Right ventricle myocardium inferior (tissue), 1 donor: ENCODE measurements at regions not wholly inside any gene's neighbourhood (a gene's known extent, or its start where the extent isn't known, plus 50 kb on each side); places are given as distances from the start of the nearest gene placed in this dataset.

Source experiments
- ATAC-seq: fragments of 200-7000 bp; cut with Tn5 transposase; one replicate; pipeline ENCODE4 v1.9.1; 2020; ENCODE audit warnings: mild to moderate bottlenecking, moderate library complexity
- DNase-seq: peaks from one replicate; pipeline ENCODE4 v3.0.0; 2021; ENCODE audit errors: missing footprints
- intact Hi-C: fragments of 100-400 bp; cut with DNase I; formaldehyde crosslinking; loops from one replicate; pipeline ENCODE4 v1.11.0; 2022
- donor health status: DM: no; HTN: yes; CAD: no; lungs with severe emphysema.

GRCh38 chr3:117565777-117566176 lies 856.2 kb downstream of the TUSC7 start:
- intact Hi-C loops: no loop called here
- DNase-seq: no peak
- no peak for ATAC-seq

GRCh38 chr3:117566926-117567325 lies 857.3 kb downstream of the TUSC7 start:
- ATAC-seq: no peak

DNA sequence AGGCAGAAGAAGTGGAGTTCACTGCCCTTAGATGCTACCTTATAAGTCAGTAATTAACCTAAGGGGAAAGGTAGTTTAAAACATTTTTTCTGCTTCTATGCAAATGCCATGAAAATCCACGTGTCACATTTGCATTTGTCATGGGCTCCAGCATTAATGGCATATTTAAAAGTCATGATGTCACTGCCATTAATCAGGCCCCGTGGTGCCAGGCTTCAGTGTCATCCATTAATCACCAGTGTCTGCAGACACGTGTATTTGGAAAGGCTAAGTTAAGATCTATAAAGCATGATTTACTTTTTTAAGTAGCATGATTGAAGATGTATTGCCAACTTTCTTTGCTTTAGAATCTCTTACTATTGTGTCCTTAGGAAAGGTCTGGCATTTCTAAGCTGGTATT lies 857.8 kb downstream of the TUSC7 start:
- no peak for DNase-seq
- intact Hi-C loops: no loop called here
- no peak for ATAC-seq

More at GRCh38 chr3:117566926-117567325, 857.3 kb downstream of the TUSC7 start:
- intact Hi-C loops: no loop called here
- no peak for DNase-seq

DNA sequence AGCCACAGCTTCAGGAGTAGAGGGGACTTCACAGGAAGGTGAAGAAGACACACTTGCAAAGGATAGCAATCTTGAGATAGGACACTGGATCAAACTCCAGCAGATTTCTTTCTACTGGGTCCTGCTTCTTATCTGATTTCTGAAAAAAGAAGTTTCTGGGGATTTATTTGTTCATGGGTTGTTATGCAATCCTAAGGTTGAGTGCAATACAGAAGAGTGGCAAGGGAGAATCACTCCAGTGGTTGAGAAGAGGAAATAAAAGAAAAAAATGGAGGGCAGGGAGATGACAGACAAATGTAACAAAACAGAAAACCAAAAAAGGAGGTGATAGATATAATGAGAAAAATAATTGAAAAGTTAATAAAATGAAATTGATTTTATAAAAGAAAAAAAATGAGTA lies 858.3 kb downstream of the TUSC7 start:
- ATAC-seq (no peak), DNase-seq (no peak)
- intact Hi-C loops: no loop called here

DNA sequence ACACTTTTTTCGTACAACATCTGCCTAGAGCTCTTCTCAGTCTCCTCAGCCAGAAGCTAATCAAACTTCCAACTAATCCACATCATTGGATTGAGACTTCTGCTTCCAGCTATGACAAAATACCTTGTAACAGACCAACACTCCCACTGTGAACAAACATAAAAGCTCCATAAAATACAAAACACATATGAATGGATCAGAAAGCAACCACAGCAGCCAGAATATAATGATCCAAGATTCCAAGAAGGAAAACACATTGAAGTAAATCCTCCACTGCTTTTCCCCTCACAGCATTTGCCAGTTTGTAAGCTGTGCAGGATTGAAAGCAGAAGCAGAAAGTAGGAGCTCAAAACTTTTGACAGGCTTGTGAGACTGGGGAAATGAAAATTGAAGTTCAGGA lies 863.2 kb downstream of the TUSC7 start:
- intact Hi-C loops: no loop called here
- no peak for DNase-seq
- no peak for ATAC-seq

GRCh38 chr3:117580806-117581205 lies 871.2 kb downstream of the TUSC7 start:
- ATAC-seq (no peak), DNase-seq (no peak)
- intact Hi-C loops: no loop called here

DNA sequence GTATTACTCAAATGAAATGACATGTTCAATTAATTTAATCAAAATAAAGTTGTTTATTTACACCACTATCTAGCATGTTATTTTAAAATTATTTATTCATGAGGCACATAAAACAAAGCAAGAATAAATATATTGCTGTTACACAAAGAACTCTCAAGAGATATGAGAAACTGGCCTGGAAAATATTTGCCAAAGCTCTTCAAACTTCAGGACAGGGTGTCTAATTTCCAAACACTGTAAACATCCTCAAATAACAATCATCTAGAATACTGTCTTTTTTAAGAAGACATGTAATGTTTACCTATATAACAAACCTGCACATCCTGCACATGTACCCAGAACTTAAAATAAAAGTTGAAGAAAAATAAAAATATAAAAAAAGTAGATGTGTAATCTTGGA lies 876.6 kb downstream of the TUSC7 start:
- DNase-seq (no peak), ATAC-seq (no peak)
- intact Hi-C loops: no loop called here

- intact Hi-C loops: no loop called here
- no peak for DNase-seq
- ATAC-seq: no peak
Observed at GRCh38 chr3:117587416-117587815, 877.8 kb downstream of the TUSC7 start.

DNA sequence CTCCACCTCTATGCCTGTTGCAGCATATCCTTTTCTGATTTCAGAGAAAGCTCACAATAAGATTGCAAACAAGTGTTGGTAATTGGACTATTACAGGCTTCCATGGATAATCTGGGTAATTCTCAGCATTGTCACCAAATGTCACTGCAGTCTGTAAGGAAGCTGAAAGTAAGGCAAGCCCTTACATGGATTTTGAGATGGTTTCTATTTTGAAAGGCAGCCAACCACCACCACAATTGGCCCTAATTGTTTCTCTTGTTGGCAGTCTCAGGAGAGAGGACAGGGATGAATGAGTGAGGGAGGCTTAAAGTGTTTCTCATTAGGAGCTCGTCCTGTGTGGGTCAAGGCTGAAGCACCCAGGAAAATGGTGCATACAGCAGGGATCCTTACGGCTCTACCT lies 879.9 kb downstream of the TUSC7 start:
- no peak for ATAC-seq
- DNase-seq: no peak
- intact Hi-C loops: no loop called here

- DNase-seq: no peak
- intact Hi-C loops: no loop called here
- ATAC-seq: no peak
Observed at GRCh38 chr3:117595615-117596014, 886.0 kb downstream of the TUSC7 start.

- no peak for DNase-seq
- intact Hi-C loops: no loop called here
Observed at GRCh38 chr3:117596503-117596902, 886.9 kb downstream of the TUSC7 start.

DNA sequence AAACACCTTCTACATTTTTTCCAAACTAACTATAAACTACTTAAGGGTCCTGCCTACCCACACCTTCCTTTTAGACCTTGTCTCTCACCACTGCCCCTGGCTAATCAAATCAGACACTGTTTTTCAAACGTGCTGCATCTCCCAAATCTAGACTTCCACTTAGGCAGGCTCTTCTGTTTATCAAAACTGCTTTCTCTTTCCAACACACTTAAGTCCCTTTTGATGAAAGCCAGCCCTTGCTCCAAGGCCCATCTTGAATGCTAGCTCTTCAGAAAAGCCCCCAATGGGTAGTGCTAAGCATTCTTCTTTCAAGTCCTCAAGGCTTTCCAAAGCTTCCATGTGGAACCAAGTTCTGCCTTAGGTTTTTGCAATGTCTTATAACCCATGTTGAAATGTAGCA lies 888.3 kb downstream of the TUSC7 start:
- DNase-seq: no peak
- no peak for ATAC-seq
- intact Hi-C loops: no loop called here

More at GRCh38 chr3:117596503-117596902, 886.9 kb downstream of the TUSC7 start:
- no peak for ATAC-seq

DNA sequence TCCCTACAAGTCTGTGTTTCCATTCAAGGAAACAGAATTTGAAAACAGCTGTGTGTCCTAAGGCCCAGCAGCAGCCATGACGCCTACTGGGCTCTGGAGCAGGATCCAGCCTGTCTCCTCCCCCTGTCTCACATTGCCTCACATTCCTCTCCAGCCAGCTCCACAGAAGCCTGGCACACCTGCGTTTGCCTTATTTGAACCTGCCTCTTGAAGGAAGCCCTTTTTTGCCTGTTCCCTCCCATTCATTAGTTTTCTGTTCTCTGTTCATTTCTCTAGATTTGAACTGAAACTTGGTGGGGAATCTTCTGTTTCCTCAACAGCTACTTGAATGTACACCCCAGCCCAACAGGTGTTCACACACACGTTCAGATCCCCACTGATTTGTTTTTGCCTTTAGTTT lies 890.5 kb downstream of the TUSC7 start:
- no peak for ATAC-seq
- intact Hi-C loops: no loop called here
- no peak for DNase-seq

GRCh38 chr3:117600666-117601065 lies 891.1 kb downstream of the TUSC7 start:
- no peak for ATAC-seq
- intact Hi-C loops: no loop called here
- DNase-seq: no peak

DNA sequence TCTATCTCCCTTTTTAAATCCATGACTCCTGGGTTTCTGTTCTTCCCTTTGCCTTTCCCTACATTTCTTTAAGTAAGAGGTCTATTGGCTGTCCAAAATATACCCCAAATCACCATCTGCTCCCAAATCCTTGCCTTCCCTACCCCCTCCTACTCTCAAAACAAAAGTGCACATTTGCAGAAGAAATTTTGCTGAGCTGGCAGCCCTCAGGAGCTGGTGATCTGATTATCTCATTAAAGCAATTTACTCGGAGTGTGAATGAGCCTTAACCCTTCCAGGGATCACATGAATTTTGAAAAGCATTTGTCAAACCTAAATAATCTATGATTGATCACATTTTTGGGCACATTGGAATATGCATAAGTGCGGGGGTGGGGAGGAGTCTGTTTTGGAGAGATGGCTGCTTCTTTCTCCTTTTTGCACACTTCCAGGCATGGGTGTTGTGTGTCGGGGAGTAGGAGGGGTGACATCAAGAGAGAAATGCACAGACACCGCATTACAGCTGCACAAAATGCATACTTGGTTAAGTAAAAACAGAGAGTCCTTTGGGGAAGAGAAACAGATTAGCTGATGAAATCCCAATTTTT lies 892.6 kb downstream of the TUSC7 start:
- no peak for ATAC-seq
- intact Hi-C loops: no loop called here
- no peak for DNase-seq

- intact Hi-C loops: no loop called here
- ATAC-seq (no peak), DNase-seq (no peak)
Observed at GRCh38 chr3:117603097-117603496, 893.5 kb downstream of the TUSC7 start.

- intact Hi-C loops: no loop called here
- no peak for DNase-seq
- ATAC-seq: no peak
Observed at GRCh38 chr3:117606866-117607265, 897.3 kb downstream of the TUSC7 start.

GRCh38 chr3:117609330-117609729 lies 899.8 kb downstream of the TUSC7 start:
- intact Hi-C loops: no loop called here
- ATAC-seq: no peak
- DNase-seq: no peak

GRCh38 chr3:117610156-117610555 lies 900.6 kb downstream of the TUSC7 start:
- intact Hi-C loops: no loop called here
- DNase-seq (no peak), ATAC-seq (no peak)

DNA sequence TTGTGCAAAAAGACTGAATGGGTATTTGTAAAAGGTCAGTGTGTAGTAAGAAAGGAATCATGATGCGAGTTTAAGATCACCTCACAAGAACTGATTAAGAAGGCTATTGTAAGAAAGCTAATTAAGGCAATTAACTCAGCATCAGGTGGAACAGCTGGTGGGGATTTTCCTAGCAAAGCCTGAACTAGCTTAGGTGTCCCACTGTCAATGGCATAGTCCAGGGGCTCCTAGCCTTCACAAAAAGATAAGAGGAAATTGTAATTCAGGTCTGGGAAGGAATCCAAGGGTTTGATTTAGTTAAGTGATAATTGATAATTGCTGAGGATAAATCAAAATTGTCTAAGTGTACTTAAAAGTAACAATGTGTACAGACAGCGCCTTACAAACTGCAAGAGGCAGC lies 901.6 kb downstream of the TUSC7 start:
- DNase-seq (no peak), ATAC-seq (no peak)
- intact Hi-C loops: no loop called here

DNA sequence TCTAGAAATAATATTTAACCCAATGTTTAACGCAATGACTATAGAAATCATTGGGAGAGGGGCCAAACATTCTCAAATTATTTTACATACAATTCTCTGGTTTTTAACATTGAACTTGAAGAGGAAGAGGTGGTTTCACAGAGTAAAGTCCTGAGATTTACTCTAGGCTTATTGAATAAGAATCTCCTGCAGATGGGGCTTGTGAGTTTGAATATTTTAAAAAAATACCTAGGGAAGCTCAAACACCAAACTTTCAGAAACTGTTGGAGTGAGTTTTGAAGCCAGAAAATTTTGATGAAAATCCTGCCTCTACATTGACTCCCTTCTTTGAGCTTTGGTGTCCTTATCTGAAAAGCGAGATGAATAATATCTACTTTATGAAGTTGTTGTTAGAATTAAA lies 906.6 kb downstream of the TUSC7 start:
- DNase-seq (no peak), ATAC-seq (no peak)
- intact Hi-C loops: no loop called here

GRCh38 chr3:117617906-117618305 lies 908.3 kb downstream of the TUSC7 start:
- intact Hi-C loops: no loop called here
- ATAC-seq: no peak
- DNase-seq: no peak
